Fibroblast of gingiva (primary cell): ENCODE measurements at regions not wholly inside any gene's neighbourhood (a gene's known extent, or its start where the extent isn't known, plus 50 kb on each side); places are given as distances from the start of the nearest gene placed in this dataset.
"Not testable (repeated sequence)": the region's sequence is repeated elsewhere in the genome, so short reads cannot be mapped to it uniquely, and the experiment has no call there.

Experiments
- DNase-seq: peaks from one replicate; pipeline ENCODE4 v3.0.0-alpha.2; 2011; ENCODE audit warnings: low read depth

GRCh38 chr22:22120160-22120559 is 124.4 kb upstream of the VPREB1 start:
- DNase-seq: no peak

- DNase-seq: no peak
Observed at GRCh38 chr22:22118987-22119386, 125.6 kb upstream of the VPREB1 start.

DNA sequence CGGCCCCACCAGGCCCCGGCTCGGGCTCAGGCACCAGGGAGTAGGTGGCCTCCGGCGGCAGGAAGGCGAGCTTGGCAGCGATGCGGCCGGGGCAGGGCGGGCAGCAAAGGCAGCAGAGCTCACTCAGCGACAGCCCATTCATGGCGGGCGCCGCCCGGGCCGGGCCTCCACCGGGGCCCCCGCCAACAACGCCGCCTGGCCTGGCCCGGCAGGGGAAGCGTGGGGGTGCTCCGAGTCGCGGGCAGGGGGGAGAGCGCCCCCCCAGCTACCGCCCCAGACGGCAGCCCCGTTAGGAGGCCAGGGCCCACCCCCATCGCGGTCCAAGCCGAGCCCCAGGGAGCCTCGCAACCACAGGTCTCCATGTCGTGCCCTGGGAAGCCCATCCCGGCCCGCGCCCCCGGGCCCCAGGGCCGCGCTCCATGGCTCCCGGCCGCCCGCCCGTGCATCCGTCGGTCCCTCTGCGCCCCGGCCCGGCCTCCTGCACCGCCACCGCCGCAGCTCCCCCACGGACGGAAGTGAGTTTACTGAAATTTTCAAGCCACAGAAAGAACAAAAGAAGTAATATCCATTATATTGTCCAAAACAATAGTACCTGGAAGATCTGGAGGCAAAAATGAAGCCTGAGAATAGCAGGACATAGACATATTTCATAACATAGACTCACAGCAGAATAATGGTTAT is 126.6 kb upstream of the VPREB1 start:
- DNase-seq: not testable (repeated sequence)

- not testable (repeated sequence) for DNase-seq
Observed at GRCh38 chr22:22116997-22117770, 127.4 kb upstream of the VPREB1 start.

- no peak for DNase-seq
Observed at GRCh38 chr22:22113701-22114100, 130.9 kb upstream of the VPREB1 start.

GRCh38 chr22:22112533-22113294 is 130.1 kb upstream of the TOP3B start:
- no peak for DNase-seq

DNA sequence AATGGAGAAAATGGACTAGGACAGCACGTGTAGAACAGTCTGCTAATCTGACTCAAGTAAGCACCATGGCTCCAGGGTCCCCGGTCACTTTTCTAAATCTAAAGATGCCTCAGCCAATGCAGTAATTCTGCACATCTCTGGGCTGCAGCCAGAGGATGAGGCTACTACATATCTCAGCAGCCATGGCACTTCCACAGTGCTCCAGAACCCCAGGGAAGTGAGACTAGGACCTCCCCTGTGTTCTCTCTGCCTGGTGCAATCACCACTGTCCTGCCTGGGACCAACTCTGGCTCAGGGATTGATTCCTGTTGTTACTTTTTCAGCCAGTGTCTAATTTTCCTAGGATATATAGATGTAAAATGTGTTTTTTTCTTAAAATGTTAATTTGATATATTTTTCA is 129.4 kb upstream of the TOP3B start:
- no peak for DNase-seq

- no peak for DNase-seq
Observed at GRCh38 chr22:22111267-22111751, 128.7 kb upstream of the TOP3B start.

GRCh38 chr22:22110548-22111266 is 128.1 kb upstream of the TOP3B start:
- peak; percentile 48 for DNase-seq

GRCh38 chr22:22109693-22110466 is 127.3 kb upstream of the TOP3B start:
- DNase-seq: no peak

DNA sequence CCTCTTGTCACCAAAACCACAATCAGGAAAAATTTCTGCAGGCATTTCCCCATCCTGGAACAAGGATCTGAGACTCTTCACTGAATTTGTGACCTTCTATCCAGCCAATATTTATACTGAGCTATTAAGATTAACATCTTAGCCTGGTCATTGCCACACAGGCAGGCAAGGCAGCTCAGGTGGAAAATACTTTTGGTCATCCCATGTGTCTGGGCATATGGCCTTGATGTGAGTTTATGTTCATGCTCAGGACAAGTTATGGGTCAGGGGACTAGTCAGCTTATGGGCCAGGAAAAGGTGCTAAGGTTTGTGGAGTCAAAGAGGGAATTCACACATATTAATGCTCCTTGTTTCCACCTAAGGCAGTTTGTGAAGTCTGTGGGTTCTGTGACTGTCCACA is 124.3 kb upstream of the TOP3B start:
- DNase-seq: no peak

DNA sequence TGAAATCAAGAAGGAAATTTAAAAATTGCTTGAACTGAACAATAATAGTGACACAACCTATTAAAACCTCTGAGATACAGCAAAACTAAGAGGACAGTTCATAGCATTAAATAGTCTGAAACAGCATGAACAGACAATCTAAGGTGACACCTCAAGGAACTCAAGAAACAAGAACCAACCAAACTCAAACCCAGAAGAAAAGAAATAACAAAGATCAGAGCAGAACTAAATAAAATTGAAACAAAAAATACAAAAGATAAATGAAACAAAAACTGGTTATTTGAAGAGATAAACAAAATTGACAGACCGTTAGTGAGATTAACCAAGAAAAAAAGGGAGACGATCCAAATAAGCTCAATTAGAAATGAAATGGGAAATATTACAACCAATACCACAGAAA is 122.8 kb upstream of the TOP3B start:
- DNase-seq: no peak

DNA sequence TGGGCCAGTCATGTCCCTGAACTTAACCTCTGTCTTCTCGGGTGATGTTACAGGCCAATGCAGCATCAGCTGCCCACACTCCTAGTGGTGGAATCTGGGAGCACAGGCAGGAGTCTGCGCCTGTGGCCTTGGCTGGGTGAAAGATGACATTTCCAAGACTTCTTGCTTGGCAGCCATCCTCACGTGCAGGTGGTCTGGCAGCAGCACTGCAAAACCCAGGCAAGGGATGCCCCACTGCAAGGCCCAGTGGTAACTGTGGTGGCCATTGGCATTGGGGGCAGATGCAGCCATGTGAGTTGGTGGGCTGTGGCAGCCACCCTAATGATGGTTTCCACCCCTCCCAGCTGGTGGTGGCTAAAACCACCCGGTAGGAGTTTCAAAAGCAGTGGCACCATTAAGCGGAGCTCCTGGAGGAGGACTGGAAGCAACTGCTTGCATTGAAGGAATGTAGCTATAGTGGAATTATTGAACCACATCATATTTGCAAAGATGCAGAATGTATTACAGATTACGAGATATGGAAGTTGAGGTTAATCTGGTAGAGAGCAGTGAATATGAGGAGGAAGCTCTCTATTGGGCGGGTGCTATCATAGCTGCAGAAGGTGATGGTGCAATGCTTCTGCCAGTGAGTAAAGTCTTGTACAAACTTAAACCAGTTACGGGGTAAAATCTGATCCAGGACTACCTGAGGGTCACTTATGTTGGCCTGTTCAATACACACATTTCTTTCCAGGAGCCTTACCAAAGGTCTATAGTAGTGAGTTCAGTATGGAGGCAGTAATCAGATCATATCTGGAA is 120.7 kb upstream of the TOP3B start:
- no peak for DNase-seq

- DNase-seq: no peak
Observed at GRCh38 chr22:22099833-22100812, 117.5 kb upstream of the TOP3B start.

GRCh38 chr22:22099194-22099486 is 116.6 kb upstream of the TOP3B start:
- no peak for DNase-seq

DNA sequence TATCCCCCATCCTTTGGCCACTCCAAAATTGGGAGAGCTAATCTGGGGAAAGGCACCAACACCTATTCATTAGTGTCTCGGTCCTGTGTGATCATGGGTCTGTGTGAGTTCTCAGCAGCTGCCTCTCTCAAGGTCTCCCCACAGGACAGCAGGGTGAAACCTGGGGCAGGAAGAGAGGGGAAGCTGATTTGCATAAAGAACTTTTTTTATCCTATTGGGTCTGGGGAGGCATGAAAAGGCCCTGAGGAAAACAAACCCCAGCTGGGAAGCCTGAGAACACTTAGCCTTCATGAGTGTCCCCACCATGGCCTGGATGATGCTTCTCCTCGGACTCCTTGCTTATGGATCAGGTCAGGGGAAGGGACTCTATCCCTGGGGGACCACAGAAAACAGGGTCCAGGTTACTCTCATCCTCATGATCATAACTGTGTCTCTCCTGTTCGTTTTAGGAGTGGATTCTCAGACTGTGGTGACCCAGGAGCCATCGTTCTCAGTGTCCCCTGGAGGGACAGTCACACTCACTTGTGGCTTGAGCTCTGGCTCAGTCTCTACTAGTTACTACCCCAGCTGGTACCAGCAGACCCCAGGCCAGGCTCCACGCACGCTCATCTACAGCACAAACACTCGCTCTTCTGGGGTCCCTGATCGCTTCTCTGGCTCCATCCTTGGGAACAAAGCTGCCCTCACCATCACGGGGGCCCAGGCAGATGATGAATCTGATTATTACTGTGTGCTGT is 116.0 kb upstream of the TOP3B start:
- no peak for DNase-seq

DNA sequence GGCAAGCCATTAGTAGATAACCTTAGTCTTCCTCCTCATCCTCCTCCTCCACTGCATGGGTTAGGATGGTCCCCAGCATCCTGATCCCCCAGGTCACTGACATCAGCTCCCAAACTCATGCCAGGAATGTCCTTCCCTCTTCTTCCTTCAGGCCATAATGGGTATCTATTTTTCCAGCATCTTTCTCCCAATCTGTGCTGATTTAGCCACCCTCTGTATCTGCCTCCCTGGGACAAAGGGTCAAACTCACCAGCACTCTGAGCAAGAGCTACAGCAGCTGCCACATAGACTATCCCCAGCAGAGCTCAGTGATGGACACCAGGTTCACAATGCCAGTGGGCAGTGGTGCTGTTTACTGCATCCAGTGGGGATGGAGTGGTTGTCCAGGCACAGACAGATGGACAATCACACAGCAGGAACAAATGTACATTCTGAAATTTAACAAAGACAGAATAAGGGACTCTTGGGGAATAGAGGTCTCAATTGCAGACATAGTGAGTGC is 115.2 kb upstream of the TOP3B start:
- no peak for DNase-seq

GRCh38 chr22:22094921-22095320 is 112.3 kb upstream of the TOP3B start:
- DNase-seq: peak; percentile 16

DNA sequence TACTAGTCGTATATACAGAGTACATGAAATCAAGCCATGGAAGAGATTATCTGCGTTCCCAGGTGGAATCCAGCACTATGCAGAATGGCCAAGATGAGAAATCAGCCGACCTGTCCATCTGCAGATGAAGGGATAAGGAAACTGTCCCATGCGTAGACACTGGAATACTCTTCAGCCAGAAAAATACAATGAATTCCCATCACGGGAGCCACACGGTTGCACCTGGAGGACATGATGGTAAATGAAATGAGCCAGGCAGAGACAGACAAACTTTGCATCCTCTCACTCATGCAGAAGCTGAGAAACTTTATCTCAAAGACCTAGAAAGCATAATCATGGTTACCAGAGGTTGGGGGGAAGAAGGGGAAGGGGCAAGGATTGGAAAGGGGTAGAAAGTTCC is 111.9 kb upstream of the TOP3B start:
- DNase-seq: no peak
